ENCODE measurements at regions not wholly inside any gene's neighbourhood (a gene's known extent, or its start where the extent isn't known, plus 50 kb on each side); places are given as distances from the start of the nearest gene placed in this dataset.
A peak's percentile ranks its signal among the peaks of the same experiment; 100 is the strongest.

DNA sequence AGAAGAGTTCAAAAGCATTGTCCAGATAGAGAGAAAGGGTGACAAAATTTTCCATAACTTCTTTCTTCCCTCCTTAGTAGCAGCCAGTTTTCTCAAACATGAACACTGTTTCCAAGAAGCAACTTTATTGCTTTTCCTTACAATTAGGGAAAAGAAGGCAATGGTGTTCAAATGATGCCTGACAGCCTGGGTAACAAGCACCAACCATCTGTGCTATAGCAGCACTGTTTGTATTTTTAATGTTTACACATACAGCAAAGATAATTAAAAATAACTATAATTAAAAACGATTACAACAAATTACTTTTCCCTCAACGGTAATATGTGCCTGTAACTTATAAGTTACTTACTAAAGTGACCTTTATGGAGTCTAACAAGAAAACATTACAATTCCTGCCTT is 450.6 kb upstream of the LMO3 start:
- TF ChIP-seq, protein P1, sequence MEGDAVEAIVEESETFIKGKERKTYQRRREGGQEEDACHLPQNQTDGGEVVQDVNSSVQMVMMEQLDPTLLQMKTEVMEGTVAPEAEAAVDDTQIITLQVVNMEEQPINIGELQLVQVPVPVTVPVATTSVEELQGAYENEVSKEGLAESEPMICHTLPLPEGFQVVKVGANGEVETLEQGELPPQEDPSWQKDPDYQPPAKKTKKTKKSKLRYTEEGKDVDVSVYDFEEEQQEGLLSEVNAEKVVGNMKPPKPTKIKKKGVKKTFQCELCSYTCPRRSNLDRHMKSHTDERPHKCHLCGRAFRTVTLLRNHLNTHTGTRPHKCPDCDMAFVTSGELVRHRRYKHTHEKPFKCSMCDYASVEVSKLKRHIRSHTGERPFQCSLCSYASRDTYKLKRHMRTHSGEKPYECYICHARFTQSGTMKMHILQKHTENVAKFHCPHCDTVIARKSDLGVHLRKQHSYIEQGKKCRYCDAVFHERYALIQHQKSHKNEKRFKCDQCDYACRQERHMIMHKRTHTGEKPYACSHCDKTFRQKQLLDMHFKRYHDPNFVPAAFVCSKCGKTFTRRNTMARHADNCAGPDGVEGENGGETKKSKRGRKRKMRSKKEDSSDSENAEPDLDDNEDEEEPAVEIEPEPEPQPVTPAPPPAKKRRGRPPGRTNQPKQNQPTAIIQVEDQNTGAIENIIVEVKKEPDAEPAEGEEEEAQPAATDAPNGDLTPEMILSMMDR (IDR thresholded peaks at IDR 0.05), result no peak

DNA sequence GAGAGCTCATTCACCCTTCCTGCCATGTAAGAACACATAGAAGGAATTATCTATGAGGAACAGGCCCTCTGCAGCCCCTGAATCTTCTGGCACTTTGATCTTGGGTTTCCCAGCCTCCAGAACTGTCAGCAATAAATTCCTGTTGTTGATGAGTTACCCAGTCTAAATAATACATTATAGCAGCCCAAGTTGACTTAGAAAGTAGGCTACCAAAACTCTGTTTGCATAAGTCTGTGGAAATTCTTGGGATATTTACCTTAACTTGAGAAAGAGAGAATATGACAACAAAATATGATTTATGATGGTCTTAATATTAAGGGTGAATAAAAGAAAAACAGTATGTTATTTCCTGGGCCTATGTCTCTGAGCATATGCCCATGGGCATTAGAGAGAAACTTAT is 433.0 kb upstream of the LMO3 start:
- TF ChIP-seq, protein P1 (IDR thresholded peaks at IDR 0.05), result no peak

DNA sequence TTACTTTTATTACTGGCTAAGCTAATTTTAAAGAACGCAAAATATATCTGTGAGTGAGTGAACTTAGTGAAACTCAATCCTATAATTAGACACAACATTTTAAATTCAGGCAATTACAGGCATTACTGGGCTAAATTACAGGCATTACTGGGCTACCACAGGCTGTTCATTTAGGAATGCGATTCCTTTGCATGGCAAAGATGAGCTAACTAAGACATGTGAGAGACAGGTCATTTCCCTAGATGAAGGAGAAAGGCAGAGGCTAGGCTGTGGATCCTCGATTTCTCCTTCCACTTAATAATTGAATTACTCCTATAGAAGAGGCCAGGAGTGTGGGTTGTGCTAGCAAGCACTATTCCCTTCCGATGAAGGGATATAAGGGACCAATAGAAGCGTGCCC is 429.4 kb upstream of the LMO3 start:
- TF ChIP-seq, protein P1 (IDR thresholded peaks at IDR 0.05), result no peak

DNA sequence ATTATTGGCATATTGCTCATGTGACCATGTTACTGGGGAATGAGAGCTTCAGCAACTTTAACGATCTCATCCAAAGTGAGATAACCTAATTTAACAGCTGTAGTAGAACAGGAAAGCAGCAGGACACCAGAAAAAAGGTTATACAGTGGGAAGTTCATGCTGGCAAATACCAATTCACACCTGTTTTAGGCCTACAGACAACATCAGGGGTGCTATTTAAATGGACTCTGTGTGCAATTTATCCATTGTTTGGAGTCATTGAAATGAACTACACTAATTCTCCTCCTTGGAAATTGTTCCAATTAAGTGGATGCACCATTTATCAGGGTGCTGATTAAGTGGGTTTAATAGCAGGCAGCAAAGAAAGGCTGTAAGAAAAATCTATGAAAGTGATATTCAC is 424.4 kb upstream of the LMO3 start:
- TF ChIP-seq, protein P1 (IDR thresholded peaks at IDR 0.05), result no peak

DNA sequence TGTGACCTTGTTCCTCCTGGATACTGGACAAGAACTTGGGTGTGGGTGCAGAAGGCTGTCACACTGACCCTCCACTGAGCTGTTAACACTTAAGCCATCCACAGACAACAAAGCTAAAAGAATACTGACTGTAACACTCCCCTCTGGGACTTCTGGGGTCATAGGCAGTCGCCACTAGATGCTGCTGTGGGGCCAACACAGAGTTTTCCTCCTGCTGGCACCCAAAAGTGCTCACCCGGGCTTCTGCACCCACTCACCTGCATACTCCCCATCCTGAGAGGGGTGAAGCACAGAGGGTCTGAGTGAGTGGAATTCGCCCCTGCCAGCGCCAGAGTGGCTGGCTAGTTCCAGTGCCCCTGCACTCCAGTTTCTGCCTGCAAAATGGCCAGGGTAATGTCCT is 422.4 kb upstream of the LMO3 start:
- TF ChIP-seq, protein P1 (IDR thresholded peaks at IDR 0.05), result 0 out of 2 replicates have a peak, but pooled peaks have one; percentile 19

DNA sequence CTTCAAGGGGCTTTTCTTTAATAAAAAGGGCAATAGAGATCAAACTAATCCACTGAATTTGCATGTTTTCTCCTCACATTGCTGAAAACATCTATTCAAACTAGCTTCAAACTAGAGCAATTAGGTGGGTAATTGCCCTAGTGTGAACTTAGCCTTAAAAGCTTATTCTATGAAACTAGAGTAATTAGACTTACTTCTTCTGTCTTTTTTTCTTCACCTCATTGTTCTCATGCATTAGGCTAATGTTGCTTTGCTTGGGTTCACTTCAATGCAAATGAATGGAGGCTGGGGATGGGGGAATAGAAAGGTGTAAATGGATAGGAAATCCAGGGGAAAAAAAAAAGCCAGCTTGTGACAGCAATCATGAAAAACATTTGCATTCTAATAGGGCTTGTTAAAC is 414.8 kb upstream of the LMO3 start:
- TF ChIP-seq, protein P1 (IDR thresholded peaks at IDR 0.05), result no peak

DNA sequence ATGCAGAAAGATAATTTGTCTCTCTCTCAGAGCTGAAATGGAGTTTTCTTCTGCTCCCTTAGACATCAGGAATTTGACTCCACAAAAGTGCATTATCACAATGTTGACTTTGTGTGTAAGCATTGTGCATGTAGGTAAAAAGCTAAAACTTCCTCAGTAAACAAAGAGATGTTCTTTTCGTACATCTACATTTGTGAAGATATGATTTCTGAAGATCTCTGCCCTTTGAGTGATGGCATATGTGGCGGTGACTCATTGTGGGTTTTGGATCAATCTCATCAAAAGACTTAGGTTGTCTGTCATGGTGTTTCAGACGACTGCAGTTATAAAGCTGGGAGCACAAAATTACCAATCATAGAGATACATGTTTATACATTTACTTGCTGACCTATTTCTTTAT is 411.4 kb upstream of the LMO3 start:
- TF ChIP-seq, protein P1 (IDR thresholded peaks at IDR 0.05), result no peak

DNA sequence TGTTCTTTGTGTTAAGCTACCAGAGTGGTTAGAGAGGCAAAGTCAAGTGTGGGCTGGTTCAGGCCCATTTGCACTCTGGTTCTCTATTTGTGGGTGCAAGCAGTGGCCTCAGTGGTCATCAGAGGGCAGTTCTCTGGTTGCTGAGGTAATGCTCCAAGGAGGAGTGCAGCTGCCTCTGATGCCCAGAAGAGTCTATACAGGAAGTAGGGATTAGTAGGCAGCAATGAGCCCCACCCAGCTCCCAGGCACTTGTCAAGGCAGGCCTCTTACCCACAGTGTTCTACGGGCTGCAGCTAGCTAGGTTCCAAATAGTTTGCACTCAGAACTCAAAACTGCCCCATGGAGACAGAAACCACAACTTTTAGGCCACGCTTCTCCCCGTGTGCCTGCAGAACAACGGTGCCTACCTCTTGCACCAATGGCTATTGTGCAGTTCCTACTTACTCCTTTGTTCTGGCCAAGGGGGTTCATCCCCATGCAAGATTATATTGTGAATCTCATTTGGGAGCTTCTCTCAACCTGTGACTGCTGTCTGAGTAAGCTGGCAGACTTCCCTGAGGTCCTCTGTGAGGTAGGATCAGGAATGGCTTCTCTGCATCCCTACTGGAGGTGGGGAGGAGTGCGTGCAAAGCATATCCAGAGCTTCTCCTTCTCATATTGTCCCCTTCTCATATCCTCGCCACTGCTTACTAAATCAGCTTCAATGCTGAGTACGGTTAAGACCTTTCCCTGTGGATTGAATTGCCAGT is 410.3 kb upstream of the LMO3 start:
- TF ChIP-seq, protein P1 (IDR thresholded peaks at IDR 0.05), result no peak

All from LNCAP (cell line).